ENCODE measurements at regions not wholly inside any gene's neighbourhood (a gene's known extent, or its start where the extent isn't known, plus 50 kb on each side); places are given as distances from the start of the nearest gene placed in this dataset.
"Not testable (repeated sequence)": the region's sequence is repeated elsewhere in the genome, so short reads cannot be mapped to it uniquely, and the experiment has no call there.

GRCh38 chr3:118529554-118529953 lies 505.1 kb downstream of the IGSF11 start:
- no peak for DNase-seq

- DNase-seq, result no peak
Observed at GRCh38 chr3:118530350-118530922, 504.2 kb downstream of the IGSF11 start.

- DNase-seq, result not testable (repeated sequence)
Observed at GRCh38 chr3:118530927-118531356, 503.7 kb downstream of the IGSF11 start.

GRCh38 chr3:118531816-118532215 lies 502.8 kb downstream of the IGSF11 start:
- no peak for DNase-seq

GRCh38 chr3:118533676-118534075 lies 501.0 kb downstream of the IGSF11 start:
- no peak for DNase-seq

- DNase-seq, result no peak
Observed at GRCh38 chr3:118534519-118534918, 500.1 kb downstream of the IGSF11 start.

GRCh38 chr3:118536764-118537163 lies 497.9 kb downstream of the IGSF11 start:
- DNase-seq, result no peak

- DNase-seq, result no peak
Observed at GRCh38 chr3:118537454-118537853, 497.2 kb downstream of the IGSF11 start.

- no peak for DNase-seq
Observed at GRCh38 chr3:118538187-118538586, 496.5 kb downstream of the IGSF11 start.

- not testable (repeated sequence) for DNase-seq
Observed at GRCh38 chr3:118539820-118540447, 494.7 kb downstream of the IGSF11 start.

- not testable (repeated sequence) for DNase-seq
Observed at GRCh38 chr3:118540448-118540821, 494.2 kb downstream of the IGSF11 start.

GRCh38 chr3:118540826-118541225 lies 493.8 kb downstream of the IGSF11 start:
- no peak for DNase-seq

- no peak for DNase-seq
Observed at GRCh38 chr3:118541796-118542195, 492.9 kb downstream of the IGSF11 start.

- DNase-seq, result no peak
Observed at GRCh38 chr3:118543832-118544231, 490.8 kb downstream of the IGSF11 start.

- DNase-seq, result no peak
Observed at GRCh38 chr3:118544458-118544857, 490.2 kb downstream of the IGSF11 start.

- no peak for DNase-seq
Observed at GRCh38 chr3:118548434-118548833, 486.2 kb downstream of the IGSF11 start.

- no peak for DNase-seq
Observed at GRCh38 chr3:118550122-118550521, 484.5 kb downstream of the IGSF11 start.

- DNase-seq, result no peak
Observed at GRCh38 chr3:118550556-118550955, 484.1 kb downstream of the IGSF11 start.

- DNase-seq, result no peak
Observed at GRCh38 chr3:118554148-118554838, 480.4 kb downstream of the IGSF11 start.

GRCh38 chr3:118556983-118557382 lies 477.7 kb downstream of the IGSF11 start:
- DNase-seq, result no peak

- no peak for DNase-seq
Observed at GRCh38 chr3:118557513-118557912, 477.1 kb downstream of the IGSF11 start.

GRCh38 chr3:118559286-118559685 lies 475.4 kb downstream of the IGSF11 start:
- no peak for DNase-seq

GRCh38 chr3:118564800-118565199 lies 469.8 kb downstream of the IGSF11 start:
- DNase-seq, result no peak

GRCh38 chr3:118573912-118574311 lies 460.7 kb downstream of the IGSF11 start:
- DNase-seq, result no peak

Measured in left kidney (tissue), 1 donor.